GM12892 (cell line): ENCODE measurements at regions not wholly inside any gene's neighbourhood (a gene's known extent, or its start where the extent isn't known, plus 50 kb on each side); places are given as distances from the start of the nearest gene placed in this dataset.

Source experiments
- POLR2A ChIP-seq: IDR thresholded peaks from 2 replicates; pipeline ENCODE4 v1.6.1; 2011; ENCODE audit warnings: low read depth, low read length, control low read depth
- POLR2AphosphoS5 ChIP-seq: IDR thresholded peaks from 2 replicates; pipeline ENCODE4 v1.6.1; 2011; ENCODE audit warnings: low read depth, low read length, control low read depth

- TF ChIP-seq POLR2AphosphoS5 (no peak), POLR2A (no peak)
These were observed 217.2 kb downstream of the NR4A2 start for GRCh38 chr2:156115338-156115737.
